K562 (cell line): ENCODE measurements at regions not wholly inside any gene's neighbourhood (a gene's known extent, or its start where the extent isn't known, plus 50 kb on each side); places are given as distances from the start of the nearest gene placed in this dataset.
A peak's percentile ranks its signal among the peaks of the same experiment; 100 is the strongest.
"Not testable (repeated sequence)": the region's sequence is repeated elsewhere in the genome, so short reads cannot be mapped to it uniquely, and the experiment has no call there.

ENCODE experiments used
- ATAC-seq: fragments of 200-7000 bp; cut with Tn5 transposase; 3 replicates; pipeline ENCODE4 v1.9.1; 2020; ENCODE audit warnings: moderate library complexity
- BruUV-seq: library from RNA; stranded (reverse); fragments of 400-500 nt; replicated peaks from 2 replicates; lab custom pipeline; 2021; lab: Mats Ljungman, UMichigan
- CTCF ChIA-PET: fragments of 300-600 bp; formaldehyde crosslinking; extraction: SDS; loops from one replicate; lab custom pipeline; 2021; ENCODE audit warnings: low intra/inter-chr PET ratio; lab: Yijun Ruan, JAX
- POLR2A ChIA-PET: fragments of 300-600, 350-650 bp; sonication (Branson Sonifier 250); formaldehyde crosslinking; extraction: SDS; loops from one replicate; lab custom pipeline; 2021; ENCODE audit warnings: antibody characterized with exemption, inconsistent platforms; lab: Yijun Ruan, JAX
- DNase-seq, 4 experiments: peaks; one replicate each; pipeline versions ENCODE4 v3.0.0 to v3.0.0-alpha.2; 2011 to 2018; ENCODE audit warnings: low spot score in 3 of 4, mixed read lengths in 3 of 4; ENCODE audit errors: extremely low read depth in 1 of 4
- FAIRE-seq: peaks from 2 replicates; lab custom pipeline; 2011; peaks lifted over from hg19 to GRCh38; lab: Jason Lieb, UNC
- H2AFZ ChIP-seq: 2 replicates; pipeline ENCODE4 v1.6.0; 2011; ENCODE audit warnings: low read depth, low read length, control low read depth, inconsistent platforms
- H3K27ac ChIP-seq: fragments of 200-600 bp; 3 replicates; pipeline ENCODE4 v1.8.0; 2011; ENCODE audit warnings: low read depth, mild to moderate bottlenecking, control low read depth, inconsistent platforms, low read length, moderate library complexity, mixed read lengths; ENCODE audit errors: extremely low read depth
- H3K27me3 ChIP-seq, 2 experiments: fragments of 300-600 bp in 1 of 2; 2 replicates in 1 of 2; 3 replicates in 1 of 2; pipeline versions ENCODE4 v1.6.0 to v1.8.0; 2011; ENCODE audit warnings: inconsistent platforms in 2 of 2, low read length in 2 of 2, mild to moderate bottlenecking in 1 of 2, mixed read lengths in 1 of 2, moderate library complexity in 1 of 2; ENCODE audit not compliant: control insufficient read depth in 2 of 2, insufficient read depth in 2 of 2
- H3K36me3 ChIP-seq: fragments of 300-600 bp; 3 replicates; pipeline ENCODE4 v1.8.0; 2011; ENCODE audit warnings: mild to moderate bottlenecking, low read length, inconsistent platforms; ENCODE audit not compliant: control insufficient read depth, insufficient read depth
- H3K4me1 ChIP-seq, 2 experiments: fragments of 200-600 bp in 1 of 2; replicated peaks in 1 of 2; 2 replicates in 1 of 2; 3 replicates in 1 of 2; pipeline versions ENCODE4 v1.5.1 to v1.8.0; 2011; ENCODE audit warnings: inconsistent platforms in 2 of 2, low read length in 2 of 2, mild to moderate bottlenecking in 1 of 2, mixed read lengths in 1 of 2, moderate library complexity in 1 of 2; ENCODE audit not compliant: control insufficient read depth in 2 of 2, insufficient read depth in 2 of 2
- H3K4me2 ChIP-seq: 2 replicates; pipeline ENCODE4 v1.6.1; 2011; ENCODE audit warnings: low read length, control low read depth, inconsistent platforms, mixed read lengths; ENCODE audit not compliant: insufficient read depth
- H3K4me3 ChIP-seq: fragments of 200-600 bp; sonication (generic), shearing (Covaris generic); 2 replicates; pipeline ENCODE4 v1.5.1; 2016; ENCODE audit warnings: control low read depth, inconsistent platforms
- H3K79me2 ChIP-seq: fragments of 200-600 bp; 3 replicates; pipeline ENCODE4 v1.8.0; 2011; ENCODE audit warnings: low read length, inconsistent platforms; ENCODE audit not compliant: control insufficient read depth, insufficient read depth
- H3K9ac ChIP-seq, 2 experiments: 2 replicates each; pipeline versions ENCODE4 v1.6.0 to v1.6.1; 2011; ENCODE audit warnings: low read depth in 2 of 2, low read length in 2 of 2, control low read depth in 1 of 2, inconsistent platforms in 1 of 2, mild to moderate bottlenecking in 1 of 2, mixed read lengths in 1 of 2; ENCODE audit not compliant: insufficient read depth in 1 of 2
- H3K9me1 ChIP-seq: one replicate; pipeline ENCODE4 v1.6.0; 2011; ENCODE audit warnings: inconsistent platforms, mild to moderate bottlenecking, low read length, moderate library complexity; ENCODE audit not compliant: control insufficient read depth, insufficient read depth
- H3K9me3 ChIP-seq: replicated peaks from 2 replicates; pipeline ENCODE4 v1.5.1; 2011; ENCODE audit warnings: low read depth, low read length, inconsistent platforms; ENCODE audit not compliant: control insufficient read depth, insufficient read depth
- H4K20me1 ChIP-seq: replicated peaks from 2 replicates; pipeline ENCODE4 v1.6.1; 2011; ENCODE audit warnings: low read length, inconsistent platforms, mixed read lengths; ENCODE audit not compliant: control insufficient read depth, insufficient read depth
- WGBS: fragments of 100-300 bp; shearing (Covaris generic); methylation state at CpG from one replicate; pipeline ENCODE4 v1.1.6; 2016; ENCODE audit warnings: low coverage, mixed read lengths; ENCODE audit not compliant: insufficient coverage; ENCODE audit errors: missing lambda C conversion rate; 5-methylcytosine and 5-hydroxymethylcytosine counted together
- in situ Hi-C: fragments of 300-500 bp; cut with MboI; formaldehyde crosslinking; loops from 4 replicates; pipeline ENCODE4 v1.15.0; 2018; ENCODE audit warnings: inconsistent platforms, mixed read lengths
- intact Hi-C: fragments of 100-400 bp; cut with micrococcal nuclease; formaldehyde crosslinking; loops from 2 replicates; pipeline ENCODE4 v1.14.2; 2022
- TF ChIP-seq, protein P1 (sequence below), 3 experiments: fragments of 200-800 bp in 1 of 3; fragments of 250-450 bp in 1 of 3; fragments of 450-650 bp in 1 of 3; sonication (Bioruptor Pico) in 1 of 3; sonication (Bioruptor generic) in 1 of 3; formaldehyde crosslinking in 1 of 3; IDR thresholded peaks; 2 replicates each; pipeline versions ENCODE4 v1.6.1 to v1.8.0; 2016 to 2022; ENCODE audit warnings: mild to moderate bottlenecking in 2 of 3, missing genetic modification characterization in 2 of 3, missing compliant biosample characterization in 1 of 3, moderate library complexity in 1 of 3
- TF ChIP-seq, protein P2 (sequence below), 3 experiments: IDR thresholded peaks in 2 of 3; conservative IDR thresholded peaks in 1 of 3; 2 replicates each; pipeline ENCODE4 v1.5.1; 2011 to 2012; ENCODE audit warnings: low read length in 3 of 3, mild to moderate bottlenecking in 3 of 3, control low read depth in 2 of 3, improper control_type of control experiment in 1 of 3, inconsistent platforms in 1 of 3, low read depth in 1 of 3, mixed read lengths in 1 of 3, moderate library complexity in 1 of 3; ENCODE audit not compliant: insufficient read depth in 2 of 3

DNA sequence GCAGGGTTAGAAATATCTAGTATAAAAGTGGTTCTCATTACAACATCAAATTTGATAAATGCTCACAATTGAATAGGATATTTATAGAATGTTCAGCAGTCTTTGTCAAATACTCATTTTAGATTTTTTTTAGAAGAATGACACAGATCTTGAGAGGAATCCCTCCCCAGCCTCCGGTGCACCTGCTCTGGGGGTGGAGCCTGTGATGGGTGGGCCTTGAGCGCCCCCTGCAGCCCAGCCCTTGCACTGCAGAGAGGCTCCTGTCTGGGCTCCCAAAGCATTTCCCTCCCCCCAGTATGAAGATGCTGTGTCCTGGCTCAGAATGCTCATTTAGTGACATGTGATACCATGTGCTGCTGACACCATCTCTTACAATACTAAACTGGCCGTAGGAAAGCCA is 792.3 kb downstream of the TMEM121 start (continued):
- TF ChIP-seq, protein P1, sequence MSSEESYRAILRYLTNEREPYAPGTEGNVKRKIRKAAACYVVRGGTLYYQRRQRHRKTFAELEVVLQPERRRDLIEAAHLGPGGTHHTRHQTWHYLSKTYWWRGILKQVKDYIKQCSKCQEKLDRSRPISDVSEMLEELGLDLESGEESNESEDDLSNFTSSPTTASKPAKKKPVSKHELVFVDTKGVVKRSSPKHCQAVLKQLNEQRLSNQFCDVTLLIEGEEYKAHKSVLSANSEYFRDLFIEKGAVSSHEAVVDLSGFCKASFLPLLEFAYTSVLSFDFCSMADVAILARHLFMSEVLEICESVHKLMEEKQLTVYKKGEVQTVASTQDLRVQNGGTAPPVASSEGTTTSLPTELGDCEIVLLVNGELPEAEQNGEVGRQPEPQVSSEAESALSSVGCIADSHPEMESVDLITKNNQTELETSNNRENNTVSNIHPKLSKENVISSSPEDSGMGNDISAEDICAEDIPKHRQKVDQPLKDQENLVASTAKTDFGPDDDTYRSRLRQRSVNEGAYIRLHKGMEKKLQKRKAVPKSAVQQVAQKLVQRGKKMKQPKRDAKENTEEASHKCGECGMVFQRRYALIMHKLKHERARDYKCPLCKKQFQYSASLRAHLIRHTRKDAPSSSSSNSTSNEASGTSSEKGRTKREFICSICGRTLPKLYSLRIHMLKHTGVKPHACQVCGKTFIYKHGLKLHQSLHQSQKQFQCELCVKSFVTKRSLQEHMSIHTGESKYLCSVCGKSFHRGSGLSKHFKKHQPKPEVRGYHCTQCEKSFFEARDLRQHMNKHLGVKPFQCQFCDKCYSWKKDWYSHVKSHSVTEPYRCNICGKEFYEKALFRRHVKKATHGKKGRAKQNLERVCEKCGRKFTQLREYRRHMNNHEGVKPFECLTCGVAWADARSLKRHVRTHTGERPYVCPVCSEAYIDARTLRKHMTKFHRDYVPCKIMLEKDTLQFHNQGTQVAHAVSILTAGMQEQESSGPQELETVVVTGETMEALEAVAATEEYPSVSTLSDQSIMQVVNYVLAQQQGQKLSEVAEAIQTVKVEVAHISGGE (CRISPR knock-in tag; IDR thresholded peaks at IDR 0.05): no peak
- TF ChIP-seq, protein P2, sequence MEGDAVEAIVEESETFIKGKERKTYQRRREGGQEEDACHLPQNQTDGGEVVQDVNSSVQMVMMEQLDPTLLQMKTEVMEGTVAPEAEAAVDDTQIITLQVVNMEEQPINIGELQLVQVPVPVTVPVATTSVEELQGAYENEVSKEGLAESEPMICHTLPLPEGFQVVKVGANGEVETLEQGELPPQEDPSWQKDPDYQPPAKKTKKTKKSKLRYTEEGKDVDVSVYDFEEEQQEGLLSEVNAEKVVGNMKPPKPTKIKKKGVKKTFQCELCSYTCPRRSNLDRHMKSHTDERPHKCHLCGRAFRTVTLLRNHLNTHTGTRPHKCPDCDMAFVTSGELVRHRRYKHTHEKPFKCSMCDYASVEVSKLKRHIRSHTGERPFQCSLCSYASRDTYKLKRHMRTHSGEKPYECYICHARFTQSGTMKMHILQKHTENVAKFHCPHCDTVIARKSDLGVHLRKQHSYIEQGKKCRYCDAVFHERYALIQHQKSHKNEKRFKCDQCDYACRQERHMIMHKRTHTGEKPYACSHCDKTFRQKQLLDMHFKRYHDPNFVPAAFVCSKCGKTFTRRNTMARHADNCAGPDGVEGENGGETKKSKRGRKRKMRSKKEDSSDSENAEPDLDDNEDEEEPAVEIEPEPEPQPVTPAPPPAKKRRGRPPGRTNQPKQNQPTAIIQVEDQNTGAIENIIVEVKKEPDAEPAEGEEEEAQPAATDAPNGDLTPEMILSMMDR (IDR thresholded peaks at IDR 0.05 in 2 of 3, conservative IDR thresholded peaks at IDR 0.05 in 1 of 3; ENCODE audit: insufficient read depth in 2 of 3, low read depth in 1 of 3, low read length in 3 of 3): peak; percentile 36 to 56 (median 41); a peak in 4 of 6 replicates

DNA sequence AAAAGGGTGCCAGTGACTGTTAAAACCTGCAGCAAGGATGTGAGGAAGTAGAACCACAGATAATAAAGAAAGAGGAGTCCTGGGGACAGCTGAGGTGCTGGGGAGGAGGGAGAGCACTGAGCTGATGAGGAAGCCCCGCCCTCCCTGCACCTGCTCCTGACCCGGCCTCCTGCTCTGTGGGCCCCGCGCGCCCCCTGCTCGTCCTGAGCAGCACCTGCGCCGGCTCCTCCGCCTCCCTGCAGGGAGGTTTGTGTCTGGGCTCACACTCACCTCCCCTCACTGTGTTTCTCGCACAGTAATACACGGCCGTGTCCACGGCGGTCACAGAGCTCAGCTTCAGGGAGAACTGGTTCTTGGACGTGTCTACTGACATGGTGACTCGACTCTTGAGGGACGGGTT is 797.6 kb downstream of the TMEM121 start:
- in situ Hi-C loops, H3K9me3 ChIP-seq, H3K4me3 ChIP-seq, ATAC-seq, H3K36me3 ChIP-seq, CTCF ChIA-PET, H3K9me1 ChIP-seq, H3K4me2 ChIP-seq, H3K27me3 ChIP-seq, DNase-seq, BruUV-seq, H3K27ac ChIP-seq, FAIRE-seq, H3K9ac ChIP-seq, H3K4me1 ChIP-seq, intact Hi-C loops, H3K79me2 ChIP-seq, H4K20me1 ChIP-seq, H2AFZ ChIP-seq: not testable (repeated sequence)
- 0% methylated on average over 3 of the region's 17 CpGs for WGBS
- POLR2A ChIA-PET: interaction anchor here (0.7 kb wide), 1 partner anchor 71 kb away, joined by 3 read pairs; no protein-coding TSS in a partner anchor
